K562 (cell line): ENCODE measurements at regions not wholly inside any gene's neighbourhood (a gene's known extent, or its start where the extent isn't known, plus 50 kb on each side); places are given as distances from the start of the nearest gene placed in this dataset.

Source experiments
- ATAC-seq: fragments of 200-7000 bp; cut with Tn5 transposase; 3 replicates; pipeline ENCODE4 v1.9.1; 2020; ENCODE audit warnings: moderate library complexity
- BruUV-seq: library from RNA; stranded (reverse); fragments of 400-500 nt; replicated peaks from 2 replicates; lab custom pipeline; 2021; lab: Mats Ljungman, UMichigan
- CTCF ChIA-PET: fragments of 300-600 bp; formaldehyde crosslinking; extraction: SDS; loops from one replicate; lab custom pipeline; 2021; ENCODE audit warnings: low intra/inter-chr PET ratio; lab: Yijun Ruan, JAX
- POLR2A ChIA-PET: fragments of 300-600, 350-650 bp; sonication (Branson Sonifier 250); formaldehyde crosslinking; extraction: SDS; loops from one replicate; lab custom pipeline; 2021; ENCODE audit warnings: antibody characterized with exemption, inconsistent platforms; lab: Yijun Ruan, JAX
- DNase-seq, 4 experiments: peaks; one replicate each; pipeline versions ENCODE4 v3.0.0 to v3.0.0-alpha.2; 2011 to 2018; ENCODE audit warnings: low spot score in 3 of 4, mixed read lengths in 3 of 4; ENCODE audit errors: extremely low read depth in 1 of 4
- FAIRE-seq: peaks from 2 replicates; lab custom pipeline; 2011; peaks lifted over from hg19 to GRCh38; lab: Jason Lieb, UNC
- H2AFZ ChIP-seq: 2 replicates; pipeline ENCODE4 v1.6.0; 2011; ENCODE audit warnings: low read depth, low read length, control low read depth, inconsistent platforms
- H3K27ac ChIP-seq: fragments of 200-600 bp; 3 replicates; pipeline ENCODE4 v1.8.0; 2011; ENCODE audit warnings: low read depth, mild to moderate bottlenecking, control low read depth, inconsistent platforms, low read length, moderate library complexity, mixed read lengths; ENCODE audit errors: extremely low read depth
- H3K27me3 ChIP-seq, 2 experiments: fragments of 300-600 bp in 1 of 2; 2 replicates in 1 of 2; 3 replicates in 1 of 2; pipeline versions ENCODE4 v1.6.0 to v1.8.0; 2011; ENCODE audit warnings: inconsistent platforms in 2 of 2, low read length in 2 of 2, mild to moderate bottlenecking in 1 of 2, mixed read lengths in 1 of 2, moderate library complexity in 1 of 2; ENCODE audit not compliant: control insufficient read depth in 2 of 2, insufficient read depth in 2 of 2
- H3K36me3 ChIP-seq: fragments of 300-600 bp; 3 replicates; pipeline ENCODE4 v1.8.0; 2011; ENCODE audit warnings: mild to moderate bottlenecking, low read length, inconsistent platforms; ENCODE audit not compliant: control insufficient read depth, insufficient read depth
- H3K4me1 ChIP-seq, 2 experiments: fragments of 200-600 bp in 1 of 2; replicated peaks in 1 of 2; 2 replicates in 1 of 2; 3 replicates in 1 of 2; pipeline versions ENCODE4 v1.5.1 to v1.8.0; 2011; ENCODE audit warnings: inconsistent platforms in 2 of 2, low read length in 2 of 2, mild to moderate bottlenecking in 1 of 2, mixed read lengths in 1 of 2, moderate library complexity in 1 of 2; ENCODE audit not compliant: control insufficient read depth in 2 of 2, insufficient read depth in 2 of 2
- H3K4me2 ChIP-seq: 2 replicates; pipeline ENCODE4 v1.6.1; 2011; ENCODE audit warnings: low read length, control low read depth, inconsistent platforms, mixed read lengths; ENCODE audit not compliant: insufficient read depth
- H3K4me3 ChIP-seq: fragments of 200-600 bp; sonication (generic), shearing (Covaris generic); 2 replicates; pipeline ENCODE4 v1.5.1; 2016; ENCODE audit warnings: control low read depth, inconsistent platforms
- H3K79me2 ChIP-seq: fragments of 200-600 bp; 3 replicates; pipeline ENCODE4 v1.8.0; 2011; ENCODE audit warnings: low read length, inconsistent platforms; ENCODE audit not compliant: control insufficient read depth, insufficient read depth
- H3K9ac ChIP-seq, 2 experiments: 2 replicates each; pipeline versions ENCODE4 v1.6.0 to v1.6.1; 2011; ENCODE audit warnings: low read depth in 2 of 2, low read length in 2 of 2, control low read depth in 1 of 2, inconsistent platforms in 1 of 2, mild to moderate bottlenecking in 1 of 2, mixed read lengths in 1 of 2; ENCODE audit not compliant: insufficient read depth in 1 of 2
- H3K9me1 ChIP-seq: one replicate; pipeline ENCODE4 v1.6.0; 2011; ENCODE audit warnings: inconsistent platforms, mild to moderate bottlenecking, low read length, moderate library complexity; ENCODE audit not compliant: control insufficient read depth, insufficient read depth
- H3K9me3 ChIP-seq: replicated peaks from 2 replicates; pipeline ENCODE4 v1.5.1; 2011; ENCODE audit warnings: low read depth, low read length, inconsistent platforms; ENCODE audit not compliant: control insufficient read depth, insufficient read depth
- H4K20me1 ChIP-seq: replicated peaks from 2 replicates; pipeline ENCODE4 v1.6.1; 2011; ENCODE audit warnings: low read length, inconsistent platforms, mixed read lengths; ENCODE audit not compliant: control insufficient read depth, insufficient read depth
- BCOR ChIP-seq: fragments of 450-650 bp; IDR thresholded peaks from 2 replicates; pipeline ENCODE4 v1.6.1; 2016
- CBFA2T3 ChIP-seq: fragments of 450-650 bp; IDR thresholded peaks from 2 replicates; pipeline ENCODE4 v1.6.1; 2017
- EGR1 ChIP-seq: fragments of 450-650 bp; conservative IDR thresholded peaks from 2 replicates; pipeline ENCODE4 v1.6.1; 2017; ENCODE audit warnings: mild to moderate bottlenecking
- ELK1 ChIP-seq: sonication (generic); formaldehyde crosslinking; IDR thresholded peaks from 2 replicates; pipeline ENCODE4 v1.8.1; 2022; ENCODE audit warnings: missing genetic modification reagents
- GATAD2B ChIP-seq: fragments of 450-650 bp; IDR thresholded peaks from 2 replicates; pipeline ENCODE4 v1.6.1; 2017; ENCODE audit warnings: mild to moderate bottlenecking, borderline replicate concordance
- HNRNPK ChIP-seq: fragments of 200-400 bp; formaldehyde crosslinking; IDR thresholded peaks from one replicate; pipeline ENCODE4 v1.6.1; 2018; ENCODE audit warnings: mild to moderate bottlenecking, low read depth, low read length; ENCODE audit not compliant: poor library complexity, severe bottlenecking
- HNRNPL ChIP-seq: fragments of 200-400 bp; formaldehyde crosslinking; IDR thresholded peaks from 2 replicates; pipeline ENCODE4 v1.6.1; 2017; ENCODE audit warnings: low read depth, mild to moderate bottlenecking, low read length
- ILF3 ChIP-seq: fragments of 450-650 bp; IDR thresholded peaks from 2 replicates; pipeline ENCODE4 v1.6.1; 2018; ENCODE audit warnings: antibody characterized with exemption, mild to moderate bottlenecking, moderate library complexity, borderline replicate concordance
- LCOR ChIP-seq: sonication (generic); formaldehyde crosslinking; IDR thresholded peaks from 2 replicates; pipeline ENCODE4 v1.8.0; 2022; ENCODE audit warnings: mild to moderate bottlenecking, missing genetic modification reagents
- PHB ChIP-seq: fragments of 250-450 bp; sonication (Bioruptor Pico); IDR thresholded peaks from 2 replicates; pipeline ENCODE4 v1.5.0; 2021
- ZNF324 ChIP-seq: fragments of 250-450 bp; sonication (Bioruptor Pico); IDR thresholded peaks from 2 replicates; pipeline ENCODE4 v1.4.0; 2020; ENCODE audit warnings: mild to moderate bottlenecking
- ZNF75A ChIP-seq: fragments of 450-650 bp; formaldehyde crosslinking; IDR thresholded peaks from 2 replicates; pipeline ENCODE4 v1.4.0; 2020; ENCODE audit warnings: mild to moderate bottlenecking
- WGBS: fragments of 100-300 bp; shearing (Covaris generic); methylation state at CpG from one replicate; pipeline ENCODE4 v1.1.6; 2016; ENCODE audit warnings: low coverage, mixed read lengths; ENCODE audit not compliant: insufficient coverage; ENCODE audit errors: missing lambda C conversion rate; 5-methylcytosine and 5-hydroxymethylcytosine counted together
- in situ Hi-C: fragments of 300-500 bp; cut with MboI; formaldehyde crosslinking; loops from 4 replicates; pipeline ENCODE4 v1.15.0; 2018; ENCODE audit warnings: inconsistent platforms, mixed read lengths
- intact Hi-C: fragments of 100-400 bp; cut with micrococcal nuclease; formaldehyde crosslinking; loops from 2 replicates; pipeline ENCODE4 v1.14.2; 2022
- TF ChIP-seq, protein P1 (sequence below), 2 experiments: fragments of 450-650 bp in 1 of 2; sonication (generic) in 1 of 2; formaldehyde crosslinking; conservative IDR thresholded peaks; 2 replicates each; pipeline versions ENCODE4 v1.4.0 to v1.8.1; 2020 to 2022; ENCODE audit warnings: mild to moderate bottlenecking in 1 of 2, missing genetic modification reagents in 1 of 2
- TF ChIP-seq, protein P2 (sequence below): fragments of 200-800 bp; sonication (Bioruptor generic); IDR thresholded peaks from 2 replicates; pipeline ENCODE4 v1.6.1; 2017; ENCODE audit warnings: missing genetic modification characterization, missing compliant biosample characterization
- TF ChIP-seq, protein P3 (sequence below), 3 experiments: IDR thresholded peaks in 2 of 3; conservative IDR thresholded peaks in 1 of 3; 2 replicates each; pipeline ENCODE4 v1.5.1; 2011 to 2012; ENCODE audit warnings: low read length in 3 of 3, mild to moderate bottlenecking in 3 of 3, control low read depth in 2 of 3, improper control_type of control experiment in 1 of 3, inconsistent platforms in 1 of 3, low read depth in 1 of 3, mixed read lengths in 1 of 3, moderate library complexity in 1 of 3; ENCODE audit not compliant: insufficient read depth in 2 of 3
- TF ChIP-seq, protein P4 (sequence below): fragments of 250-450 bp; sonication (Bioruptor Pico); IDR thresholded peaks from 2 replicates; pipeline ENCODE4 v1.4.0; 2020; ENCODE audit warnings: mild to moderate bottlenecking
- TF ChIP-seq, protein P5 (sequence below): fragments of 250-450 bp; sonication (Bioruptor Pico); IDR thresholded peaks from 2 replicates; pipeline ENCODE4 v1.8.0; 2022; ENCODE audit warnings: moderate library complexity, mild to moderate bottlenecking, inconsistent platforms

- in situ Hi-C loops, result no loop called here
- TF ChIP-seq, protein P1, sequence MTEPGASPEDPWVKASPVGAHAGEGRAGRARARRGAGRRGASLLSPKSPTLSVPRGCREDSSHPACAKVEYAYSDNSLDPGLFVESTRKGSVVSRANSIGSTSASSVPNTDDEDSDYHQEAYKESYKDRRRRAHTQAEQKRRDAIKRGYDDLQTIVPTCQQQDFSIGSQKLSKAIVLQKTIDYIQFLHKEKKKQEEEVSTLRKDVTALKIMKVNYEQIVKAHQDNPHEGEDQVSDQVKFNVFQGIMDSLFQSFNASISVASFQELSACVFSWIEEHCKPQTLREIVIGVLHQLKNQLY (CRISPR knock-in tag; conservative IDR thresholded peaks at IDR 0.05), result no peak
- no peak for TF ChIP-seq ZNF75A (CRISPR knock-in tag)
- TF ChIP-seq, protein P2, sequence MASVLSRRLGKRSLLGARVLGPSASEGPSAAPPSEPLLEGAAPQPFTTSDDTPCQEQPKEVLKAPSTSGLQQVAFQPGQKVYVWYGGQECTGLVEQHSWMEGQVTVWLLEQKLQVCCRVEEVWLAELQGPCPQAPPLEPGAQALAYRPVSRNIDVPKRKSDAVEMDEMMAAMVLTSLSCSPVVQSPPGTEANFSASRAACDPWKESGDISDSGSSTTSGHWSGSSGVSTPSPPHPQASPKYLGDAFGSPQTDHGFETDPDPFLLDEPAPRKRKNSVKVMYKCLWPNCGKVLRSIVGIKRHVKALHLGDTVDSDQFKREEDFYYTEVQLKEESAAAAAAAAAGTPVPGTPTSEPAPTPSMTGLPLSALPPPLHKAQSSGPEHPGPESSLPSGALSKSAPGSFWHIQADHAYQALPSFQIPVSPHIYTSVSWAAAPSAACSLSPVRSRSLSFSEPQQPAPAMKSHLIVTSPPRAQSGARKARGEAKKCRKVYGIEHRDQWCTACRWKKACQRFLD (CRISPR knock-in tag), result no peak
- no peak for TF ChIP-seq ZNF324
- TF ChIP-seq, protein P3, sequence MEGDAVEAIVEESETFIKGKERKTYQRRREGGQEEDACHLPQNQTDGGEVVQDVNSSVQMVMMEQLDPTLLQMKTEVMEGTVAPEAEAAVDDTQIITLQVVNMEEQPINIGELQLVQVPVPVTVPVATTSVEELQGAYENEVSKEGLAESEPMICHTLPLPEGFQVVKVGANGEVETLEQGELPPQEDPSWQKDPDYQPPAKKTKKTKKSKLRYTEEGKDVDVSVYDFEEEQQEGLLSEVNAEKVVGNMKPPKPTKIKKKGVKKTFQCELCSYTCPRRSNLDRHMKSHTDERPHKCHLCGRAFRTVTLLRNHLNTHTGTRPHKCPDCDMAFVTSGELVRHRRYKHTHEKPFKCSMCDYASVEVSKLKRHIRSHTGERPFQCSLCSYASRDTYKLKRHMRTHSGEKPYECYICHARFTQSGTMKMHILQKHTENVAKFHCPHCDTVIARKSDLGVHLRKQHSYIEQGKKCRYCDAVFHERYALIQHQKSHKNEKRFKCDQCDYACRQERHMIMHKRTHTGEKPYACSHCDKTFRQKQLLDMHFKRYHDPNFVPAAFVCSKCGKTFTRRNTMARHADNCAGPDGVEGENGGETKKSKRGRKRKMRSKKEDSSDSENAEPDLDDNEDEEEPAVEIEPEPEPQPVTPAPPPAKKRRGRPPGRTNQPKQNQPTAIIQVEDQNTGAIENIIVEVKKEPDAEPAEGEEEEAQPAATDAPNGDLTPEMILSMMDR (IDR thresholded peaks at IDR 0.05 in 2 of 3, conservative IDR thresholded peaks at IDR 0.05 in 1 of 3; ENCODE audit: insufficient read depth in 2 of 3, low read depth in 1 of 3, low read length in 3 of 3), result no peak
- TF ChIP-seq, protein P4, sequence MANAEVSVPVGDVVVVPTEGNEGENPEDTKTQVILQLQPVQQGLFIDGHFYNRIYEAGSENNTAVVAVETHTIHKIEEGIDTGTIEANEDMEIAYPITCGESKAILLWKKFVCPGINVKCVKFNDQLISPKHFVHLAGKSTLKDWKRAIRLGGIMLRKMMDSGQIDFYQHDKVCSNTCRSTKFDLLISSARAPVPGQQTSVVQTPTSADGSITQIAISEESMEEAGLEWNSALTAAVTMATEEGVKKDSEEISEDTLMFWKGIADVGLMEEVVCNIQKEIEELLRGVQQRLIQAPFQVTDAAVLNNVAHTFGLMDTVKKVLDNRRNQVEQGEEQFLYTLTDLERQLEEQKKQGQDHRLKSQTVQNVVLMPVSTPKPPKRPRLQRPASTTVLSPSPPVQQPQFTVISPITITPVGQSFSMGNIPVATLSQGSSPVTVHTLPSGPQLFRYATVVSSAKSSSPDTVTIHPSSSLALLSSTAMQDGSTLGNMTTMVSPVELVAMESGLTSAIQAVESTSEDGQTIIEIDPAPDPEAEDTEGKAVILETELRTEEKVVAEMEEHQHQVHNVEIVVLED (CRISPR knock-in tag), result no peak
- TF ChIP-seq EGR1, result no peak
- TF ChIP-seq HNRNPK, result no peak
- TF ChIP-seq CBFA2T3, result no peak
- no peak for TF ChIP-seq BCOR
- no peak for TF ChIP-seq HNRNPL
- TF ChIP-seq ELK1 (CRISPR knock-in tag), result no peak
- TF ChIP-seq PHB (CRISPR knock-in tag), result no peak
- no peak for TF ChIP-seq GATAD2B
- TF ChIP-seq, protein P5, sequence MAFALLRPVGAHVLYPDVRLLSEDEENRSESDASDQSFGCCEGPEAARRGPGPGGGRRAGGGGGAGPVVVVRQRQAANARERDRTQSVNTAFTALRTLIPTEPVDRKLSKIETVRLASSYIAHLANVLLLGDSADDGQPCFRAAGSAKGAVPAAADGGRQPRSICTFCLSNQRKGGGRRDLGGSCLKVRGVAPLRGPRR (CRISPR knock-in tag), result no peak
- no peak for TF ChIP-seq LCOR (CRISPR knock-in tag)
- TF ChIP-seq ILF3, result no peak
Observed at GRCh38 chr2:49796266-49796665, 642.0 kb upstream of the FSHR start.

More at GRCh38 chr2:49796266-49796665, 642.0 kb upstream of the FSHR start:
- Histone ChIP-seq H3K79me2 (no peaks in the 10 kb centered on the region), H3K4me3 (no peak overlapping the region), H3K36me3 (no peaks in the 10 kb centered on the region), H3K9ac (no peak overlapping the region), H4K20me1 (no peaks in the 10 kb centered on the region), H2AFZ (no peak overlapping the region), H3K4me1 (no peaks in the 10 kb centered on the region), H3K9me3 (no peaks in the 10 kb centered on the region; the same call in 1 of the 2 replicates), H3K27ac (no peak overlapping the region), H3K27me3 (no peaks in the 10 kb centered on the region), H3K9me1 (no peaks in the 10 kb centered on the region), H3K4me2 (no peak overlapping the region)
- no peak for ATAC-seq
- 0% methylated on average over 3 of the region's 3 CpGs for WGBS
- no peak for FAIRE-seq
- intact Hi-C loops, result no loop called here
- no TSS peak for BruUV-seq
- ChIA-PET POLR2A (no interaction called here), CTCF (no interaction called here)
- no peak for DNase-seq
